Hepatocyte (in vitro differentiated cells): ENCODE measurements at regions not wholly inside any gene's neighbourhood (a gene's known extent, or its start where the extent isn't known, plus 50 kb on each side); places are given as distances from the start of the nearest gene placed in this dataset.

ENCODE experiments used
- DNase-seq: peaks from one replicate; pipeline ENCODE4 v3.0.0-alpha.2; 2016; ENCODE audit warnings: low spot score
- H2AFZ ChIP-seq: fragments of 200-600 bp; sonication (generic); 2 replicates; pipeline ENCODE4 v1.6.0; 2016; ENCODE audit warnings: antibody characterized with exemption, mild to moderate bottlenecking
- H3K27ac ChIP-seq: fragments of 200-600 bp; sonication (generic); 2 replicates; pipeline ENCODE4 v1.5.1; 2016; ENCODE audit warnings: mild to moderate bottlenecking
- H3K27me3 ChIP-seq: fragments of 200-600 bp; sonication (generic); 2 replicates; pipeline ENCODE4 v1.6.1; 2016
- H3K36me3 ChIP-seq: fragments of 200-600 bp; sonication (generic); replicated peaks from 2 replicates; pipeline ENCODE4 v1.5.1; 2016; ENCODE audit warnings: low read depth; ENCODE audit not compliant: insufficient read depth
- H3K4me1 ChIP-seq: fragments of 200-600 bp; sonication (generic); 2 replicates; pipeline ENCODE4 v1.5.1; 2016; ENCODE audit warnings: mild to moderate bottlenecking, moderate library complexity; ENCODE audit not compliant: insufficient read depth
- H3K4me2 ChIP-seq: fragments of 200-600 bp; sonication (generic); 2 replicates; pipeline ENCODE4 v1.6.0; 2016
- H3K4me3 ChIP-seq: fragments of 200-600 bp; sonication (generic); 2 replicates; pipeline ENCODE4 v1.5.1; 2016; ENCODE audit warnings: mild to moderate bottlenecking
- H3K79me2 ChIP-seq: fragments of 200-600 bp; sonication (generic); 2 replicates; pipeline ENCODE4 v1.6.0; 2017; ENCODE audit warnings: mild to moderate bottlenecking
- H3K9me2 ChIP-seq: fragments of 200-600 bp; sonication (generic); replicated peaks from 2 replicates; pipeline ENCODE4 v1.6.0; 2017; ENCODE audit warnings: mild to moderate bottlenecking; ENCODE audit not compliant: insufficient read depth
- H3K9me3 ChIP-seq: fragments of 200-600 bp; sonication (generic); 2 replicates; pipeline ENCODE4 v1.5.1; 2016; ENCODE audit warnings: low read depth, mild to moderate bottlenecking
- H4K20me1 ChIP-seq: fragments of 200-600 bp; sonication (generic); 2 replicates; pipeline ENCODE4 v1.6.0; 2016; ENCODE audit warnings: mild to moderate bottlenecking; ENCODE audit not compliant: insufficient read depth, poor library complexity, severe bottlenecking
- EZH2 ChIP-seq: fragments of 200-600 bp; sonication (generic); IDR thresholded peaks from 2 replicates; pipeline ENCODE4 v1.6.1; 2016; ENCODE audit warnings: antibody characterized with exemption, mild to moderate bottlenecking, borderline replicate concordance
- EZH2phosphoT487 ChIP-seq: fragments of 200-600 bp; sonication (generic); IDR thresholded peaks from one replicate; pipeline ENCODE4 v1.6.1; 2018; ENCODE audit warnings: antibody characterized with exemption, mild to moderate bottlenecking, low read depth, moderate library complexity; ENCODE audit not compliant: unreplicated experiment, severe bottlenecking
- WGBS: methylation state at CpG from one replicate; pipeline ENCODE4 v1.1.6; 2016; ENCODE audit warnings: low lambda C conversion rate; ENCODE audit errors: missing lambda C conversion rate; 5-methylcytosine and 5-hydroxymethylcytosine counted together
- TF ChIP-seq, protein P1 (sequence below): fragments of 200-600 bp; sonication (generic); IDR thresholded peaks from 2 replicates; pipeline ENCODE4 v1.5.1; 2016; ENCODE audit warnings: antibody characterized with exemption, mild to moderate bottlenecking; ENCODE audit not compliant: poor library complexity

DNA sequence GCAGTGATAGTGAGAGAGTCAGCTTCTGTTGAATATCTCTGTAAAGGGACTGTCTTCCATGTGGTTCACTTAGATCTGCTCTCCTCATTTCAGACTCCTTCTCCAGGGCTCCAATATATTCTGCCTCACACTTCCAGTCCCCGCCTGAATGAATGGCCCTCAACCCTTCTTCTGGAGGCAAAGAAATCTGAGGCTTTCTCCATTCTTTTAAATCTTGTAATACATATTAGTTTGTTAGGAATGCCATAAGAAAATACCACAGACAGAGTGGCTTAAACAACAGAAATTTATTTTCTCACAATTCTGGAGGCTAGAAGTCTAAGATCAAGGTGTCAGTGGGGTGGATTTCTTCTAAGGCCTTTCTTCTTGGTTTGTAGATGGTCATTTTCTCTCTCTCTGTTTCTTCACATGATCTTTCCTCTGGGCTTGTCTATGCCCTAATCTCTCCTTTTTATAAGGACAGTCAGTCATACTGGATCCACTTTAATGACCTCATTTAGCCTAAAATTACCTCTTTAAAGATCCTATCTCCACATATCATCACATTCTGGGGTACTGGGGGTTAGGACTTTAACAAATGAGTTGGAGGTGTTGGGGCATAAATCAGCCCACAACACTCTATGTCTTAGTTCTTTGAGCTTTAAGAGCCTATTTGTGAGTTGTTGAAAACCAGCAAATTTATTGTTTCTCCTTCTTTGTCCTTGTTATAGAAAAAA is 128.5 kb upstream of the KCNK2 start:
- Histone ChIP-seq H4K20me1 (no peaks in the 10 kb centered on the region), H3K79me2 (no peaks in the 10 kb centered on the region), H3K4me1 (no peaks in the 10 kb centered on the region), H3K9me2 (no peaks in the 10 kb centered on the region), H3K36me3 (no peaks in the 10 kb centered on the region), H2AFZ (no peak overlapping the region), H3K4me3 (no peak overlapping the region), H3K27me3 (no peaks in the 10 kb centered on the region), H3K4me2 (no peak overlapping the region), H3K9me3 (no peaks in the 10 kb centered on the region), H3K27ac (no peak overlapping the region)
- TF ChIP-seq, protein P1, sequence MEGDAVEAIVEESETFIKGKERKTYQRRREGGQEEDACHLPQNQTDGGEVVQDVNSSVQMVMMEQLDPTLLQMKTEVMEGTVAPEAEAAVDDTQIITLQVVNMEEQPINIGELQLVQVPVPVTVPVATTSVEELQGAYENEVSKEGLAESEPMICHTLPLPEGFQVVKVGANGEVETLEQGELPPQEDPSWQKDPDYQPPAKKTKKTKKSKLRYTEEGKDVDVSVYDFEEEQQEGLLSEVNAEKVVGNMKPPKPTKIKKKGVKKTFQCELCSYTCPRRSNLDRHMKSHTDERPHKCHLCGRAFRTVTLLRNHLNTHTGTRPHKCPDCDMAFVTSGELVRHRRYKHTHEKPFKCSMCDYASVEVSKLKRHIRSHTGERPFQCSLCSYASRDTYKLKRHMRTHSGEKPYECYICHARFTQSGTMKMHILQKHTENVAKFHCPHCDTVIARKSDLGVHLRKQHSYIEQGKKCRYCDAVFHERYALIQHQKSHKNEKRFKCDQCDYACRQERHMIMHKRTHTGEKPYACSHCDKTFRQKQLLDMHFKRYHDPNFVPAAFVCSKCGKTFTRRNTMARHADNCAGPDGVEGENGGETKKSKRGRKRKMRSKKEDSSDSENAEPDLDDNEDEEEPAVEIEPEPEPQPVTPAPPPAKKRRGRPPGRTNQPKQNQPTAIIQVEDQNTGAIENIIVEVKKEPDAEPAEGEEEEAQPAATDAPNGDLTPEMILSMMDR: no peak
- TF ChIP-seq EZH2 (no peak), EZH2phosphoT487 (no peak)
- 88% methylated on average over 1 of the region's 1 CpG for WGBS
- no peak for DNase-seq

DNA sequence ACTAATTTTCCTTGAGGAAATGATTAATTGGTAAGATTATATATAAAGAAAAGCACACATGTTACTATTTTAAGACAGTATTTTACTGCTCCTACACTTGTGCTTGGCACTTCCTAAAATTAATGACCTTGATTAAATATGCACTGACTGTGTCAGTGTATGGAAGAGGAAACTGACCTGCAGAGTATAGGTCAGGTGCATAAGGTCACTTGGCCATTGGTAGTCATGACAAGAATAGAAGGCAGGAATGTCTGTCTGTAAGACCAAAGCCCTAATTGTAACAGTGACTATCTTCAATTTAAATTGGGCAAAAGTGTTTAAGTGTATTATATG is 128.0 kb upstream of the KCNK2 start:
- no peak for DNase-seq
- TF ChIP-seq EZH2 (no peak), EZH2phosphoT487 (no peak)
- TF ChIP-seq, protein P1: no peak

DNA sequence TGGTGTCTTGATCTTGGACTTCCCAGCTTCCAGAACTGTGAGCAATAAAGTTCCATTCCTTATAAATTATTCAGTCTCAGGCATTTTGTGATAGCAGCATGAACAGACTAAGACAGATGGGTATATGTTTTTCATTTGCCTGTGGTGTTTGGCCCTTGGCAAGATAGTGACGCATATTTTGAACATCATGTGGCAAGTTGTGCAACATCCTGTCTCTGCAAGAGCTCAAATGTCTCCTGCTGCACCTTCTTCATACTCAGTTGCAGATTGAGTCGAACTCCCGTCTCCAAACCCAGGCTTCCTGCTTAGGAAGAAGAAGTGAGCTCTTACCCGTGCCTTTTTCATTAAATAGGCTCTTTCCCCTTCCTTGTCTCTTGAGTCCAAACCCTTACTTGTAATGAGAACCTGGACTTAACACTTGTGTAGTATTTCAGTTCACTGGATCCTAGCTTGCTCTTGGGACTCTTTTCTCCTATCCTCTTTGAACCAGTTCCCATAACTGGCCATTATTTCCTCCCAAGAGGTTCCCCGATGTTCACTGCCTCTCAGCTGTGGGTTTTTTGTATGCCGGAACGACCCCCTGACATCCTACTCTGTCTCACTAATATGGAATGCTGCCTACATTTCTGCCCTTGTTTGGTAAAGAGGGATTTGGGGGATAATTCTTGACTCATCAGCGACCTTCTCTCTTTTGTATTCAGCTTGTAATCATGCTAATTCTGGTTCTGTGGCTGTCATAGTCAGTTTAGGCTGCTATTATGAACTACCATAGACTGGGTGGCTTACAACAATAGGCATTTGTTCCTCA is 125.0 kb upstream of the KCNK2 start:
- Histone ChIP-seq H3K4me1 (no peaks in the 10 kb centered on the region), H3K36me3 (no peaks in the 10 kb centered on the region), H3K9me2 (no peaks in the 10 kb centered on the region), H3K27me3 (no peaks in the 10 kb centered on the region), H3K9me3 (no peaks in the 10 kb centered on the region), H2AFZ (no peak overlapping the region), H4K20me1 (no peaks in the 10 kb centered on the region), H3K4me3 (no peak overlapping the region), H3K27ac (peak overlapping the region; percentile 69), H3K79me2 (no peaks in the 10 kb centered on the region), H3K4me2 (peak overlapping the region; percentile 23)
- WGBS: 84% methylated on average over 8 of the region's 8 CpGs
- TF ChIP-seq EZH2: no peak
- TF ChIP-seq, protein P1: no peak
- TF ChIP-seq EZH2phosphoT487: no peak
- peak; percentile 43 for DNase-seq

More for the DNA sequence above, 128.0 kb upstream of the KCNK2 start:
- H3K27me3 ChIP-seq: no peaks in the 10 kb centered on the region
- no peak overlapping the region for H2AFZ ChIP-seq
- H4K20me1 ChIP-seq: no peaks in the 10 kb centered on the region
- no peaks in the 10 kb centered on the region for H3K9me2 ChIP-seq
- no peaks in the 10 kb centered on the region for H3K9me3 ChIP-seq
- no peaks in the 10 kb centered on the region for H3K79me2 ChIP-seq
- no peak overlapping the region for H3K27ac ChIP-seq
- no peaks in the 10 kb centered on the region for H3K36me3 ChIP-seq
- H3K4me2 ChIP-seq: no peak overlapping the region
- H3K4me1 ChIP-seq: no peaks in the 10 kb centered on the region
- H3K4me3 ChIP-seq: no peak overlapping the region
